GM12875 (cell line): ENCODE measurements at regions not wholly inside any gene's neighbourhood (a gene's known extent, or its start where the extent isn't known, plus 50 kb on each side); places are given as distances from the start of the nearest gene placed in this dataset.
"Not testable (repeated sequence)": the region's sequence is repeated elsewhere in the genome, so short reads cannot be mapped to it uniquely, and the experiment has no call there.

Source experiments
- H3K4me3 ChIP-seq: one replicate; pipeline ENCODE4 v1.5.1; 2011; ENCODE audit warnings: low read depth, low read length, control low read depth
- CTCF ChIP-seq: IDR thresholded peaks from 2 replicates; pipeline ENCODE4 v1.5.1; 2011; ENCODE audit warnings: low read depth, mild to moderate bottlenecking, control low read depth, inconsistent platforms, low read length, moderate library complexity, borderline replicate concordance; ENCODE audit not compliant: insufficient read depth

- H3K4me3 ChIP-seq: no peak overlapping the region
- no peak for TF ChIP-seq CTCF
These were observed 400.2 kb downstream of the CNTN3 start for GRCh38 chr3:74214286-74214685.

- TF ChIP-seq CTCF: no peak
These were observed 403.7 kb downstream of the CNTN3 start for GRCh38 chr3:74210739-74211138.

GRCh38 chr3:74200952-74201351, 413.5 kb downstream of the CNTN3 start:
- no peak for TF ChIP-seq CTCF

More at GRCh38 chr3:74210739-74211138, 403.7 kb downstream of the CNTN3 start:
- no peak overlapping the region for H3K4me3 ChIP-seq

GRCh38 chr3:74178664-74179063, 435.8 kb downstream of the CNTN3 start:
- H3K4me3 ChIP-seq: not testable (repeated sequence)

More at GRCh38 chr3:74200952-74201351, 413.5 kb downstream of the CNTN3 start:
- no peak overlapping the region for H3K4me3 ChIP-seq

GRCh38 chr3:74173090-74173489, 441.4 kb downstream of the CNTN3 start:
- TF ChIP-seq CTCF: no peak
- no peak overlapping the region for H3K4me3 ChIP-seq

GRCh38 chr3:74167926-74168325, 446.5 kb downstream of the CNTN3 start:
- TF ChIP-seq CTCF: no peak
- no peak overlapping the region for H3K4me3 ChIP-seq

GRCh38 chr3:74165211-74165610, 449.2 kb downstream of the CNTN3 start:
- no peak for TF ChIP-seq CTCF
- no peak overlapping the region for H3K4me3 ChIP-seq

- no peak for TF ChIP-seq CTCF
- no peak overlapping the region for H3K4me3 ChIP-seq
These were observed 465.0 kb downstream of the CNTN3 start for GRCh38 chr3:74149466-74149865.
